ENCODE measurements at regions not wholly inside any gene's neighbourhood (a gene's known extent, or its start where the extent isn't known, plus 50 kb on each side); places are given as distances from the start of the nearest gene placed in this dataset.

- no peak for TF ChIP-seq POLR2A (IDR thresholded peaks at IDR 0.05)
- TF ChIP-seq CTCF (IDR thresholded peaks at IDR 0.05), result no peak
Measured at GRCh38 chr14:36452860-36453259, 67.2 kb downstream of the NKX2-1 start.

All from Peyer's patch (tissue), 4 donors.